Mesodermal cell (in vitro differentiated cells): ENCODE measurements at regions not wholly inside any gene's neighbourhood (a gene's known extent, or its start where the extent isn't known, plus 50 kb on each side); places are given as distances from the start of the nearest gene placed in this dataset.

Experiments used
- H3K27ac ChIP-seq: 2 replicates; pipeline ENCODE4 v1.7.0; 2013; ENCODE audit warnings: mild to moderate bottlenecking, low read depth, low read length, moderate library complexity; ENCODE audit not compliant: severe bottlenecking
- H3K36me3 ChIP-seq: 2 replicates; pipeline ENCODE4 v1.7.1; 2013; ENCODE audit warnings: mild to moderate bottlenecking, low read length, moderate library complexity; ENCODE audit not compliant: control insufficient read depth, insufficient read depth
- H3K4me1 ChIP-seq: one replicate; pipeline ENCODE4 v1.7.1; 2013; ENCODE audit warnings: mild to moderate bottlenecking, low read length; ENCODE audit not compliant: insufficient read depth, control insufficient read depth, poor library complexity, severe bottlenecking
- H3K4me3 ChIP-seq: 2 replicates; pipeline ENCODE4 v1.7.0; 2013; ENCODE audit warnings: low read length, control low read depth, mild to moderate bottlenecking; ENCODE audit not compliant: insufficient read depth, poor library complexity, severe bottlenecking; ENCODE audit errors: extremely low read depth
- H3K9me3 ChIP-seq: 2 replicates; pipeline ENCODE4 v1.7.1; 2013; ENCODE audit warnings: mild to moderate bottlenecking, low read length, moderate library complexity; ENCODE audit not compliant: control insufficient read depth
- WGBS, 2 experiments: methylation state at CpG; one replicate each; pipeline ENCODE4 v1.1.5; 2013; ENCODE audit warnings: missing lambda C conversion rate in 2 of 2; ENCODE audit not compliant: insufficient coverage in 2 of 2; 5-methylcytosine and 5-hydroxymethylcytosine counted together

- H3K4me1 ChIP-seq: peaks cover 16% of the 10 kb centered on the region
- WGBS, 2 experiments: 57 to 68% methylated on average over 2 to 4 of the region's 4 CpGs
- no peaks in the 10 kb centered on the region for H3K9me3 ChIP-seq
- no peak overlapping the region for H3K27ac ChIP-seq
- no peaks in the 10 kb centered on the region for H3K36me3 ChIP-seq
- H3K4me3 ChIP-seq: no peak overlapping the region
These were observed 85.6 kb downstream of the SOX9 start for GRCh38 chr17:72206376-72206775.

DNA sequence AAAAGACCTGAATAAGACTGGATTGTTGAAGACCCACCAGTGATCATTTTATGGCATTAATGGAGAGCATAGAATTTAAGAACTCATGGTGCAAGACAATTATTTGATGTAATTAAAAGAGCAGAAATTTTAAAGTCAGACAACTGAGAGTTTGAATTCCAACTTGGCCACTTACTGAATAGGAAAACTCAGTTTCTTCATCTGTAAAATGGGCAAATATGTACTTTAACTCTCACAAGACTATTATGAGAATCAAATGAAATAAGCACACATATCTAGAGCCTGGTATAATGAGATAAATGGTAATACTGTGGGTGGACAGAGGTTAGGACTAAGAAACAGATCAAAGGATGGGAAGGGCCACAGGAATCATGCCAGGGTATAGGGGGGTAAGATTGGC, 88.0 kb downstream of the SOX9 start:
- Histone ChIP-seq H3K27ac (no peak overlapping the region), H3K4me1 (peaks cover 16% of the 10 kb centered on the region), H3K9me3 (no peaks in the 10 kb centered on the region)

DNA sequence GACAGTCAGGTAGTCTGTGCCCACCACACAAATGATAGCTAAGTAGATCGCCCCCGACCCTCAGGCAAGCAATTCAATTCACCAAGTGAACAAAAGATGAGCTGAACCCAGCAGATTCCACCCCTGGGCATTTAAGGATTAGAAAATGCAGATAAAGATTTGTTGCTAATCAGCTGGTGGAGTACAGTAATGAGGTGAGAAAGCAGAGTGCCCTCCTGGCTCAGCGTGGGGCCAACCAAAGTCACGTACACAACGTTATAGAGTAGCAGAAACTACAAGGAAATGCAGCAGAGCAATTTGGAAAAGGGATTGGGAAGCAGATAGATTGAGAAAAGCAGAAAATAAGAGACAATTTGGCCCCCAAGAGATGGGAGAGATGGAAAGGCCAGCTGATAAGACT, 91.2 kb downstream of the SOX9 start:
- H3K9me3 ChIP-seq: peaks cover 3% of the 10 kb centered on the region
- WGBS, 2 experiments: 45 to 66% methylated on average over 3 to 4 of the region's 5 CpGs
- peaks cover 3% of the 10 kb centered on the region for H3K4me1 ChIP-seq
- no peak overlapping the region for H3K27ac ChIP-seq
- H3K4me3 ChIP-seq: no peak overlapping the region
- no peaks in the 10 kb centered on the region for H3K36me3 ChIP-seq

More for the DNA sequence above, 88.0 kb downstream of the SOX9 start:
- no peak overlapping the region for H3K4me3 ChIP-seq
- H3K36me3 ChIP-seq: no peaks in the 10 kb centered on the region

- Histone ChIP-seq H3K27ac (no peak overlapping the region), H3K4me1 (no peaks in the 10 kb centered on the region), H3K36me3 (no peaks in the 10 kb centered on the region), H3K4me3 (no peak overlapping the region), H3K9me3 (peaks cover 3% of the 10 kb centered on the region)
- WGBS, 2 experiments: no CpG with 5 or more reads among the region's 2 CpGs
These were observed 94.7 kb downstream of the SOX9 start for GRCh38 chr17:72215490-72215889.

DNA sequence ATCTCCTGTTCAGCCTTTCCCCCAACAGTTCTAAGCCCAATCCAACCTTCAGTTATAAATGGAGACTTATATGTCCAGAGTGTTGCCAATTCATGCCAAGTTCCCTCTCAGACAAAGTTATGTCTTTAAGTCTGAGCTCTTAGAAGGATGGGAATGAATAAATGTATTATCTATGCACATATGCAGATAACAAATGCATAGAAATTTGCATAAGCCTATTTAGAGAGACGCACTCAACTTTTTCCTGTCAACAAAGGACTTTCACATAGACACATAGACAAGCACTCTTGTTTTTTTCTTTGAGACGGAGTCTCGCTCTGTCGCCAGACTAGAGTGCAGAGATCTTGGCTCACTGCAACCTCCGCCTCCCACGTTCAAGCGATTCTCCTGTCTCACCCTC, 95.1 kb downstream of the SOX9 start:
- WGBS, 2 experiments: 86 to 94% methylated on average over 7 of the region's 7 CpGs
- Histone ChIP-seq H3K27ac (no peak overlapping the region), H3K36me3 (no peaks in the 10 kb centered on the region), H3K4me1 (no peaks in the 10 kb centered on the region), H3K9me3 (peaks cover 3% of the 10 kb centered on the region), H3K4me3 (no peak overlapping the region)

DNA sequence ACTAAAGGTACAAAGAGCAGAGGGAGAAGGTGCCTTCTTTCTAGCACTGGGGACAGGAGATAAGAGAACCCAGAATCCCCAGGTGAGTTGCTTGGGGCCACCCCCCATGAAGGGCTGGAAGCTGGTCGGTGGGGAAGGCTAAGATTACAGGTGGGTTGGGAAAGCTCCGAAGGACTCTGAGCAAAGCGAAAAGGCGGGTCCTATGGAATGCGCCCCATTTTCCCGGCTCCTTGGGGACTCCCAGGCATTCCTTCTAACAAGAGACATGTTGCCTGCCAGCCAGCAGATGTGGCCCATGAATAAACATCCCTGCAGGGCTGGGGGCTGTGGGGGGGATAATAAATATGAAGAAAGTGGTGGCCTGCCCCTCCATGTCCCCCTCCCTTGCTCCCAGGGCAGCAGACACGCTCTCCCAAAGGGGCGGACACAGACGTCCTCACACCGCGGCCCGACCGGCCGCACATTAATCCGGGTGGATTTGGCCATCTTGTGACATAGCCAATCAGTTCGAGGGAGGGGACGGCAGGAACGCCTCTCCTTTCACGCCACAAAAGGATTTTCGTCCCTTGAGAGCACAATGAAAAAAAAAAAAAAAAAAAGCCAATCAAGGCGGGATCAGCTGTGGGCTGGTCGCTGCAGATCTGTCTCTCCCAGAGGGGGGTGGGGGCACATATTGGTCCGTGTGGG, 98.5 kb downstream of the SOX9 start:
- no peaks in the 10 kb centered on the region for H3K36me3 ChIP-seq
- peak overlapping the region; percentile 35 for H3K4me3 ChIP-seq
- no peaks in the 10 kb centered on the region for H3K4me1 ChIP-seq
- H3K27ac ChIP-seq: no peak overlapping the region
- peaks cover under 1% of the 10 kb centered on the region for H3K9me3 ChIP-seq
- 4 to 5% methylated on average over 14 to 17 of the region's 23 CpGs for WGBS, 2 experiments

DNA sequence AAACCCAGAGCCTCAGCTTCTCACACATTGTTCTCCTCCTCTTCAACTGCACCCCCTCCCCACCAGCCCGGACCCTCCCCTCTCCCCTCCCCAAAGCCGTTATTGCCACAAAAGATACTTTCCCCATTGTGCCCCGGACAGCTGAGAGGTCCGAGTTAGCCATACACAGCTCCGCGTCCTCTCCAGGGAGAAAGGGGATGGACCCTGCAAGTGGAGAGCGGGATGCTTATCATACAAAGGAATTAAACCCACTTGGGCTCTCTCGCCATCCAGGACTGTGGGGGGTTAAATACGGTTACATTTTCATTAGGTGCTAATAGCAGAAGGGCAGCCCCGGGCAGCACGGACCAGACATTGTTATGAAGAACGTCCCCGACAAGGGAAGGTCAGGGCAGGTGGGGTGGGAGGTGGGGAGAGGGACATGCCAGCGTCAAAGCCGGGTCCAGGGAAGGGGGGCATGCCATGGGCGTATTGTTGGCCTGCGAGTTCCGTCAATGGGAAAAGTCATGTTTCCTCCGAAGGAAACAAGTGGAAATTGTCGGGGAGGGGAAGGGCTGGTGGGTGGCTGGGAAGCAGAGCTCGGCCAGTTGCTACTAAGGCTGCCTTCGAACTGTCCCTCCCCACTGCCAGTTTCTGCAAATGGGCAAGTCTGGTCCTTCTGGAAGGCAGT, 99.1 kb downstream of the SOX9 start:
- peak overlapping the region; percentile 35 for H3K4me3 ChIP-seq
- no peaks in the 10 kb centered on the region for H3K4me1 ChIP-seq

DNA sequence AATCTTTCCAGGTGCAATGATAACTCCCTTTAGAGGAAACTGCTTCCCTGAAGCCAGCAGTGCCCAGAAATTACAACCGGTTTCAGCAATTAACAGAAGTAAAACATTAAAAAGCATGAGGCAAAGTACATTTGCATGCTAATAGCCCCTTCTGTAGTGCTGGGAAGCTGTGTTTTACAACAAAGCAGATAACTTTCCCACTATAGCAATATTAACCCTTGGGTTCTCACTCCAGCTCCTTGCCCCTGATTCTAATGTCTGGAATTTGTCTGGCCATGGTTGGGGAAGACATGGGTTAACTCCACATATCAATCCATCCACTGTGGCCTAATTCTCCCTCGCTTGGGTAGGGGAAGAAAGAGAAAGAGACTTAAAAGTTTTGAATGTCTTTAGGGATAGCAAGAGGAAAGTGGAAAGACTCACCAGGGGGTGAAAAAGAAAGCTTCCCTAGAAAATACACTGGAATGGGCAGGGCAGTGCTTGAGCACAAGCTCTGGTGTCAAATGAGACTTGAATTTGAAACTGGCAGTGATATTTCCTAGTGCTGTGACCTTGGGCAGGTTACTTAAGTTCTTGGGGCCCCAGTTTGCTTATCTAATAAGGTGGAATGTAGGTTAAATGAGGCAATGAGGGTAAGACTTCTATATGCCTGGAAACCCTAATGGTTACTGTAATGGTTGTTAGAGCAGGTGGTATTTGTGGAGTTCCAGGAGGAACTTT, 102.0 kb downstream of the SOX9 start:
- Histone ChIP-seq H3K4me3 (no peak overlapping the region), H3K4me1 (no peaks in the 10 kb centered on the region), H3K9me3 (no peaks in the 10 kb centered on the region), H3K27ac (no peak overlapping the region), H3K36me3 (no peaks in the 10 kb centered on the region)
- WGBS, 2 experiments: 13% methylated on average over 1 of the region's 2 CpGs; no CpG with 5 or more reads in 1 of the 2 experiments

More for the DNA sequence above, 99.1 kb downstream of the SOX9 start:
- 3% methylated on average over 11 to 14 of the region's 22 CpGs for WGBS, 2 experiments
- H3K27ac ChIP-seq: no peak overlapping the region
- no peaks in the 10 kb centered on the region for H3K9me3 ChIP-seq
- H3K36me3 ChIP-seq: no peaks in the 10 kb centered on the region

DNA sequence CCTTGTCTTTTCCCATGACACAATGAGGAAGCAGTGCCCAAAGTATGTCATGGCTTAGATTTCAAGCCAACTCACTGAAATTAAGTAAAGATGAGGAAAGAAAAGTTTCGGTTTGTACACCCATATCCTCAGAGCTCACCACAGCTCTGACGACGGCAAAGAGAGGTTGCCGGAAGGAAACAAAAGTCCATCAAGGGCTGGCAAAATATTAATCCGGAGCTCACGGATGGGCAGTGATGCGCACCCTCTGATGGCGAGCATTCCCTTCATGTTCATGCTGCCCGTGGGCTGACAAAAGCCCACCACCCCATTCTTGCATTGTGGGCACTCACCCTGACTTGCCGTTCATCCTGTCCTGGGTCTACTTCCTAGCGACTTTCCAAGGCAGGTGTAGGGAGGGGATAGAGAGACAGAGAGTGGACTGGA, 103.1 kb downstream of the SOX9 start:
- 94 to 95% methylated on average over 8 to 9 of the region's 11 CpGs for WGBS, 2 experiments
- Histone ChIP-seq H3K36me3 (no peaks in the 10 kb centered on the region), H3K4me3 (no peak overlapping the region), H3K4me1 (no peaks in the 10 kb centered on the region), H3K27ac (no peak overlapping the region), H3K9me3 (no peaks in the 10 kb centered on the region)

DNA sequence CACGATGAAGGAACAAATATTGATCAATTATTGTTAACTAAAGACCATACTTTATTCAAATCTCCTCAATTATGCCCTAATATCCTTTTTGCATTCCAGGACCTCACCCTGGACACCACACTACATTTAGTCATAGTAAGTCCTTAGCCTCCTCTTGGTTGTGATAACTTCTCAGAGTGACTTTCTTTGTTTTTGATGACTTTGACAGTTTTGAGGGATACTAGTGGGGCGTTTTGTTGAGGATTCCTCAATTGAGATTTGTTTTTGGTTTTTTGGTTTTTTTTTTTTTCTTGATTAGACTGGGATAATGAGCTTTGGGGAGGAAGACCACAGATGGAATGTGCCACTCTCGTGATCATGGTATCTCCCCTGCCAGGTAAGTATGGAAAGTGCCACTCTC, 105.5 kb downstream of the SOX9 start:
- Histone ChIP-seq H3K9me3 (no peaks in the 10 kb centered on the region), H3K36me3 (no peaks in the 10 kb centered on the region), H3K4me3 (no peak overlapping the region), H3K27ac (no peak overlapping the region), H3K4me1 (no peaks in the 10 kb centered on the region)
- WGBS, 2 experiments: 86 to 100% methylated on average over 1 of the region's 3 CpGs

DNA sequence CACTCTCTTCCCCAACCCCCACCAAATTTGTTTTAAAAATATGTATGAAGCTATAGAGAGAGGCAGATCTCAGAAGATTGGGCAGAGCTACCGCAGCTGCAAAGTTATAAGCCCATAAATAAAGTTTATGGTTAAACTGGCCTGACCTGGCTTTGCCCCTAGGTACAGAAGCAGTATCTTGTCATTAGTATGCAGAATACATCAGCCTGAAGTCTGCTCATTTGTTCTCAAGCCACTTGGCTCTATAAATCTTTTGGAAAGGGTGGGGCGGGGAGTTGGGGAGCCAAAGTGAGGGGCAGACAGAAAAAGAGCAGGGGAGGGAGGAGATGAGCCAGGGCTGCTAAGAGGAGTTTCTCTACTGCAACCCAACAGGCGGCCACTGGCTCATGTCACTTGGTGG, 113.2 kb downstream of the SOX9 start:
- WGBS, 2 experiments: 75 to 83% methylated on average over 2 of the region's 3 CpGs
- Histone ChIP-seq H3K9me3 (no peaks in the 10 kb centered on the region), H3K4me1 (no peaks in the 10 kb centered on the region)

More for the DNA sequence above, 113.2 kb downstream of the SOX9 start:
- Histone ChIP-seq H3K36me3 (no peaks in the 10 kb centered on the region), H3K27ac (no peak overlapping the region), H3K4me3 (no peak overlapping the region)
